Tibial nerve (tissue), 4 donors: ENCODE measurements at regions not wholly inside any gene's neighbourhood (a gene's known extent, or its start where the extent isn't known, plus 50 kb on each side); places are given as distances from the start of the nearest gene placed in this dataset.

ENCODE experiments used
- EP300 ChIP-seq, 2 donors: sonication (generic); formaldehyde crosslinking; IDR thresholded peaks; one replicate each; pipeline ENCODE4 v1.6.1; 2017; ENCODE audit warnings: antibody characterized with exemption in 2 of 2, mild to moderate bottlenecking in 1 of 2
- TF ChIP-seq, protein P1 (sequence below), 5 experiments: fragments of 200-600 bp in 3 of 5; fragments of 450-650 bp in 2 of 5; sonication (generic) in 3 of 5; IDR thresholded peaks; one replicate each; pipeline ENCODE4 v1.5.1; 2016 to 2019; ENCODE audit warnings: antibody characterized with exemption in 5 of 5, mild to moderate bottlenecking in 3 of 5, moderate library complexity in 2 of 5

DNA sequence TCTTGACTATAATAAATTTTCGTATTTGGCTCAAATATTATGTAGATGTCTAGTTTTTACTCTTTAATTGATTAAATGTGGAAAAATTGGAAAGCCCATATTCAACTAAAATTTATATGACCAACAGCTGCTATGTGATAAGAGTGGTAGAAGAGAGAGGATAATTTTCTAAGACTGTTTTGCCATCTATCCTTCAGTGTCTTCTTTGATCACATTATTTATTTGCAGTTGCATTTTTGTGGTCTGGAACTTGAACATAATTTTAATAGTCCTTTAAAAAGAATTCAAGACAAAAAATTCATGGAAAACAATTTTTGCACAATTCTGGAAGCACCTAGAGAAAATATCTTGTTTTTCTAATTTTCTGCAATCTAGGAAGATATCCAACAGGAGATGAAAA lies 213.3 kb upstream of the THBS1 start:
- no peak for TF ChIP-seq EP300 (IDR thresholded peaks at IDR 0.05)
- TF ChIP-seq, protein P1, sequence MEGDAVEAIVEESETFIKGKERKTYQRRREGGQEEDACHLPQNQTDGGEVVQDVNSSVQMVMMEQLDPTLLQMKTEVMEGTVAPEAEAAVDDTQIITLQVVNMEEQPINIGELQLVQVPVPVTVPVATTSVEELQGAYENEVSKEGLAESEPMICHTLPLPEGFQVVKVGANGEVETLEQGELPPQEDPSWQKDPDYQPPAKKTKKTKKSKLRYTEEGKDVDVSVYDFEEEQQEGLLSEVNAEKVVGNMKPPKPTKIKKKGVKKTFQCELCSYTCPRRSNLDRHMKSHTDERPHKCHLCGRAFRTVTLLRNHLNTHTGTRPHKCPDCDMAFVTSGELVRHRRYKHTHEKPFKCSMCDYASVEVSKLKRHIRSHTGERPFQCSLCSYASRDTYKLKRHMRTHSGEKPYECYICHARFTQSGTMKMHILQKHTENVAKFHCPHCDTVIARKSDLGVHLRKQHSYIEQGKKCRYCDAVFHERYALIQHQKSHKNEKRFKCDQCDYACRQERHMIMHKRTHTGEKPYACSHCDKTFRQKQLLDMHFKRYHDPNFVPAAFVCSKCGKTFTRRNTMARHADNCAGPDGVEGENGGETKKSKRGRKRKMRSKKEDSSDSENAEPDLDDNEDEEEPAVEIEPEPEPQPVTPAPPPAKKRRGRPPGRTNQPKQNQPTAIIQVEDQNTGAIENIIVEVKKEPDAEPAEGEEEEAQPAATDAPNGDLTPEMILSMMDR (IDR thresholded peaks at IDR 0.05): no peak
